Neutrophil (primary cell): ENCODE measurements at regions not wholly inside any gene's neighbourhood (a gene's known extent, or its start where the extent isn't known, plus 50 kb on each side); places are given as distances from the start of the nearest gene placed in this dataset.

Experiments used
- H3K27ac ChIP-seq: fragments of 200-600 bp; sonication (generic); 2 replicates; pipeline ENCODE4 v1.5.1; 2016; ENCODE audit warnings: mild to moderate bottlenecking, moderate library complexity
- H3K27me3 ChIP-seq: fragments of 200-600 bp; sonication (generic); 2 replicates; pipeline ENCODE4 v1.6.0; 2016; ENCODE audit warnings: mild to moderate bottlenecking
- H3K36me3 ChIP-seq: fragments of 200-600 bp; sonication (generic); 2 replicates; pipeline ENCODE4 v1.5.1; 2017
- H3K4me1 ChIP-seq, 2 experiments: fragments of 200-600 bp in 1 of 2; sonication (generic) in 1 of 2; 1 replicate in 1 of 2; 2 replicates in 1 of 2; pipeline versions ENCODE4 v1.5.1 to v1.6.1; 2013 to 2016; ENCODE audit warnings: low read depth in 1 of 2, low read length in 1 of 2, mild to moderate bottlenecking in 1 of 2, moderate library complexity in 1 of 2; ENCODE audit not compliant: control insufficient read depth in 1 of 2, insufficient read depth in 1 of 2
- H3K4me3 ChIP-seq, 2 experiments: fragments of 200-600 bp in 1 of 2; sonication (generic) in 1 of 2; 1 replicate in 1 of 2; 2 replicates in 1 of 2; pipeline ENCODE4 v1.5.1; 2013 to 2016; ENCODE audit warnings: low read depth in 1 of 2, low read length in 1 of 2, mild to moderate bottlenecking in 1 of 2, moderate library complexity in 1 of 2
- H3K9me3 ChIP-seq: fragments of 200-600 bp; sonication (generic); 2 replicates; pipeline ENCODE4 v1.5.1; 2016
- CTCF ChIP-seq: fragments of 200-600 bp; sonication (generic); IDR thresholded peaks from 2 replicates; pipeline ENCODE4 v1.5.1; 2016; ENCODE audit warnings: antibody characterized with exemption

GRCh38 chr6:90940812-90941481, 354.1 kb upstream of the MAP3K7 start:
- Histone ChIP-seq H3K36me3 (no peaks in the 10 kb centered on the region), H3K4me1 (no peaks in the 10 kb centered on the region), H3K27me3 (no peaks in the 10 kb centered on the region), H3K27ac (no peak overlapping the region), H3K9me3 (no peaks in the 10 kb centered on the region), H3K4me3 (no peak overlapping the region)
- TF ChIP-seq CTCF, result no peak

- Histone ChIP-seq H3K4me3 (no peak overlapping the region), H3K27ac (no peak overlapping the region), H3K9me3 (no peaks in the 10 kb centered on the region), H3K36me3 (no peaks in the 10 kb centered on the region), H3K4me1 (no peaks in the 10 kb centered on the region), H3K27me3 (peaks cover 5% of the 10 kb centered on the region)
- TF ChIP-seq CTCF, result no peak
Measured at GRCh38 chr6:90939906-90940305, 353.0 kb upstream of the MAP3K7 start.

GRCh38 chr6:90938122-90938521, 351.2 kb upstream of the MAP3K7 start:
- no peaks in the 10 kb centered on the region for H3K4me1 ChIP-seq
- no peak overlapping the region for H3K4me3 ChIP-seq
- no peaks in the 10 kb centered on the region for H3K9me3 ChIP-seq
- H3K36me3 ChIP-seq, result no peaks in the 10 kb centered on the region
- H3K27ac ChIP-seq, result no peak overlapping the region
- H3K27me3 ChIP-seq, result peaks cover 20% of the 10 kb centered on the region
- no peak for TF ChIP-seq CTCF

- Histone ChIP-seq H3K27me3 (peaks cover 20% of the 10 kb centered on the region), H3K9me3 (no peaks in the 10 kb centered on the region), H3K4me1 (no peaks in the 10 kb centered on the region), H3K36me3 (no peaks in the 10 kb centered on the region), H3K27ac (no peak overlapping the region), H3K4me3 (no peak overlapping the region)
- TF ChIP-seq CTCF, result no peak
Measured at GRCh38 chr6:90936286-90936685, 349.4 kb upstream of the MAP3K7 start.

GRCh38 chr6:90934966-90935365, 348.1 kb upstream of the MAP3K7 start:
- Histone ChIP-seq H3K4me1 (no peaks in the 10 kb centered on the region), H3K9me3 (no peaks in the 10 kb centered on the region), H3K36me3 (no peaks in the 10 kb centered on the region), H3K27me3 (peaks cover 20% of the 10 kb centered on the region), H3K4me3 (no peak overlapping the region), H3K27ac (no peak overlapping the region)
- TF ChIP-seq CTCF, result no peak
